SHP77 (cell line): ENCODE measurements at regions not wholly inside any gene's neighbourhood (a gene's known extent, or its start where the extent isn't known, plus 50 kb on each side); places are given as distances from the start of the nearest gene placed in this dataset.
"Not testable (repeated sequence)": the region's sequence is repeated elsewhere in the genome, so short reads cannot be mapped to it uniquely, and the experiment has no call there.

ENCODE experiments used
- DNase-seq, 2 experiments: peaks; one replicate each; lab custom pipeline; 2025; lab: John Stamatoyannopoulos, UW

- DNase-seq: no peak
Measured at GRCh38 chr13:103895835-103896531, 829.8 kb upstream of the SLC10A2 start.

- no peak for DNase-seq
Measured at GRCh38 chr13:103894626-103895025, 828.4 kb upstream of the SLC10A2 start.

- DNase-seq: no peak
Measured at GRCh38 chr13:103884101-103884723, 818.0 kb upstream of the SLC10A2 start.

GRCh38 chr13:103883698-103884097, 817.5 kb upstream of the SLC10A2 start:
- DNase-seq: peak; percentile 58 to 85

GRCh38 chr13:103883164-103883563, 816.9 kb upstream of the SLC10A2 start:
- peak; percentile 99 for DNase-seq

GRCh38 chr13:103880146-103880545, 813.9 kb upstream of the SLC10A2 start:
- DNase-seq: not testable (repeated sequence)

GRCh38 chr13:103878891-103879605, 812.8 kb upstream of the SLC10A2 start:
- DNase-seq: no peak

- no peak for DNase-seq
Measured at GRCh38 chr13:103876571-103876970, 810.4 kb upstream of the SLC10A2 start.

GRCh38 chr13:103873725-103874124, 807.5 kb upstream of the SLC10A2 start:
- DNase-seq: no peak

GRCh38 chr13:103866048-103866447, 799.8 kb upstream of the SLC10A2 start:
- DNase-seq: no peak

GRCh38 chr13:103862525-103862924, 796.3 kb upstream of the SLC10A2 start:
- no peak for DNase-seq

GRCh38 chr13:103859952-103860351, 793.7 kb upstream of the SLC10A2 start:
- DNase-seq: no peak

GRCh38 chr13:103852036-103852435, 785.8 kb upstream of the SLC10A2 start:
- DNase-seq: no peak

GRCh38 chr13:103844471-103844870, 778.3 kb upstream of the SLC10A2 start:
- DNase-seq: no peak

- peak; percentile 72 to 85 for DNase-seq
Measured at GRCh38 chr13:103839460-103839859, 773.2 kb upstream of the SLC10A2 start.

- DNase-seq: no peak
Measured at GRCh38 chr13:103835052-103835451, 768.8 kb upstream of the SLC10A2 start.

GRCh38 chr13:103833294-103833852, 767.2 kb upstream of the SLC10A2 start:
- DNase-seq: no peak

- no peak for DNase-seq
Measured at GRCh38 chr13:103815619-103816018, 749.4 kb upstream of the SLC10A2 start.

- DNase-seq: no peak
Measured at GRCh38 chr13:103812971-103813370, 746.8 kb upstream of the SLC10A2 start.

- DNase-seq: no peak
Measured at GRCh38 chr13:103812558-103812957, 746.3 kb upstream of the SLC10A2 start.

GRCh38 chr13:103810026-103810425, 743.8 kb upstream of the SLC10A2 start:
- DNase-seq: no peak

GRCh38 chr13:103805771-103806170, 739.6 kb upstream of the SLC10A2 start:
- DNase-seq: no peak

- DNase-seq: no peak
Measured at GRCh38 chr13:103803349-103803748, 737.1 kb upstream of the SLC10A2 start.
